Left renal pelvis (tissue), 4 donors: ENCODE measurements at regions not wholly inside any gene's neighbourhood (a gene's known extent, or its start where the extent isn't known, plus 50 kb on each side); places are given as distances from the start of the nearest gene placed in this dataset.
"Not testable (repeated sequence)": the region's sequence is repeated elsewhere in the genome, so short reads cannot be mapped to it uniquely, and the experiment has no call there.

Experiments used
- DNase-seq, 4 donors: peaks; one replicate each; pipeline ENCODE4 v3.0.0-alpha.2; 2013; ENCODE audit warnings: low read depth in 4 of 4, low spot score in 3 of 4

DNA sequence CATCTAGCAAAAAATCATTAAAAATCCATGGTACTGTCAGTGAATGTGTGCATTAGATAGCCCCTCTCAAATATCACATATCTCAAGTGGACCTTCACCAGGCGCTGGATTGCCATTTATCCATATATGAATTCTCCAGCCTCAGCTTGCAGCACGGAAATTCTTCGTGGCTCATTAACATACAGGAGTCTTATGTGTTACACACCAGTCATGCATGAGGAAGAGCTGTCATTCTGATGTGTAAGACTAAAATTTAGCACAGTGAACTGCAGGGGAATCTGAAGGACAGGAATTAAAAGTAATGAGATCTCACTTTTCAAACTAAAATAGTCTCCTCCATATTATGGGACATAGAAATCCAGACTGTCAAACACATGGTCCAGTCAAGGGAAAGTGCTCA is 542.4 kb upstream of the DPP6 start:
- DNase-seq = no peak

DNA sequence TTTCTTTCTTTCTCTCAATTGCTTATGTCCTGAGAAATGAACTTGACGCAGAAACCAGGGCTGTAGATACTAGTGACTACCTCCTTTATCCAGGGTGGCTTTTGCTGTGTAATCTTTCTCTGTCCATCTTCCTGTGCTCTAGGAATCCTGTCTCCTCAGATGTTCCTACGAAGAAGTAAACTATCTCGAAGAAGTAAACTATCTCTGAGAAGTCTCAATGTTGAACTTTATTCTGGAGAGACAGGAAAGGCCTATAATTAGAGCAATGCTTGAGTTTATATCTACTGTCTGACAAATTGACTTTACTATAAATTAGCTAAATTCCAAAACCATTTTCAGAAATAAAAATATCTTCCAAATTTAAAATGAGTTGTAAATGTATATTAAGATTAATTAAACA is 541.5 kb upstream of the DPP6 start:
- no peak for DNase-seq

DNA sequence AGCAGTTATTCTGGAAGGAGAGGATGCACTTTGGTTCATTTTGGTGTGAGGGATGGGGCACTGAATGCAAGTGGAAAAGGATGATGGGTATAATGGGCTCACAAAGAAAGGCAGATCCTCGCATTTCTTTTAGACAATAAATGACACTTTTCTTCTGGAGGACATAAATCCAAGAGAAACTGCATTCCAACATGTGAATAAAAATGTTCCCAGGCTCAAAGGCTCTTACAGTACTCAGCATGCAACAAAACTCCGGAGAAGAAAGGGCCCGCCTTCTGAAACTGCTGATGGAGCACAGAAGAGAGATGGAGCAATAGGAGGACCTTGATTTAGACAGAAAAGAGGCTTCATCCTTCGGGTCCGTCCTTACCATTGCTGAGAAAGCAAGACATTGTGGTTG is 538.2 kb upstream of the DPP6 start:
- no peak for DNase-seq

DNA sequence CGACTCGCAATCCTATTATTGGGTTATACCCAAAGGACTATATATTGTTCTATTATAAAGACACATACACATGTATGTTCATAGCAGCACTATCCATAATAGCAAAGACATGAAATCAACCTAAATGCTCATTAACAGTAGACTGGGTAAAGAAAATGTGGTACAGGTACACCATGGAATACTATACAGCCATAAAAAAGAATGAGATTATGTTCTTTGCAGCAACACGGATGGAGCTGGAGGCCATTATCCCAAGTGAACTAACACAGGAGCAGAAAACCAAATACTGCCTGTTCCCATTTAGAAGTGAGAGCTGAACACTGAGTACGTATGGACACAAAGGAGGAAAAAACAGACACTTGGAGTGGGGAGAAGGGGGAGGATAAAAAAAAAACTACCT is 536.8 kb upstream of the DPP6 start:
- no peak for DNase-seq

DNA sequence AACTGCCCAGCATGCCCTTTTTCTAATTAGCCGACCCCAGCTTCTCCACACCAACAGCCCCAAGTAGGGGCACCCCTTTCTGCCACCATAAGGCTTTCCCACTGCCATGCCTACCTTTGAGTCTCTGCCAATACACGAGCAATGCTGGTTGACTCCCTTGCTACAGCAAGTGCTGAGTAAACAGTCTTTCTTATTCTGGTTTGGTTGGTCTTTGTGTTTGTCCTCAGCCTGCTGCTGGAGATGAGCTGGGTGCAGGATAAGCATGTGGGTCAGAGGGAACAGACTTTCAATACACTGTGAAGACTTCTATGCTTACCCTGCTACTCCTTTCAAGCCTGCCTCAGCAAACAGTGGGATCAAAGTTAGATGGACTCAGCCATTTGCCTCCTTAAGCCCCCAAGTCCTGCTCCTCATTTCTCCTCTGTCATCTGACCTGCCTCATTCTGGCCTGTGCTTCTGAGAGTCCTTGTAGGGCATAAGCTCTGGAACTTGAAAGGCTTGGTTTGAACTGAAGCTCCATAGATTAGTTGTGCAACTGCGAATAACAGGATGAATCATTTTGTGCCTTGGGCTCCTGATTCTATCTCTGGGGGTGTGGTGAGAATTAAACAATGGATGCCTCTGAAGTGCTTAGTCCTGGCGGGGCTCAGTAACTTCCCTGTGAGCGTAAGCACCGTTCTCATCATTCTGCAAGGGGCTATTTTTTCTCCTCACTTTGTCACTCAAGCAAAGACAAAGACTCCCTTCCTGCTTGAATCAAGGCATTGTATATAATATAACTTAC is 533.8 kb upstream of the DPP6 start:
- DNase-seq = no peak

DNA sequence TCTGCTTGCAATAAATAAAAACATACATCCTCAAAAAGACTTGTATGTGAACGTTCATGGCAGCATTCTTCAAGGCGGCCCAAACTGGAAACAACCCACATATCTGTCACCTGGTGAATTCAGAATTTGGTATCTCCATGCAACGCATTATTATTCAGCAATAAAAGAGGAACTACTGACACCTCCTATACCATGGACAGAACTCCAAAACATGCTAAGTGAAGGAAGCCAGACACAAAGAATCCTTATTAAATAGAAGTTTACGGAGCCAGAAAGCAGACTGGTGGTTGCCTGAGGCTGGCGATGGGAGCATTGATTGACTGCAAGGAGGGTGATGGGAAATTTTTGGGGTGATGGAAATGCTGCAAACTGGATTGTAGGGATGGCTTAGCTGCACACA is 530.8 kb upstream of the DPP6 start:
- no peak for DNase-seq

DNA sequence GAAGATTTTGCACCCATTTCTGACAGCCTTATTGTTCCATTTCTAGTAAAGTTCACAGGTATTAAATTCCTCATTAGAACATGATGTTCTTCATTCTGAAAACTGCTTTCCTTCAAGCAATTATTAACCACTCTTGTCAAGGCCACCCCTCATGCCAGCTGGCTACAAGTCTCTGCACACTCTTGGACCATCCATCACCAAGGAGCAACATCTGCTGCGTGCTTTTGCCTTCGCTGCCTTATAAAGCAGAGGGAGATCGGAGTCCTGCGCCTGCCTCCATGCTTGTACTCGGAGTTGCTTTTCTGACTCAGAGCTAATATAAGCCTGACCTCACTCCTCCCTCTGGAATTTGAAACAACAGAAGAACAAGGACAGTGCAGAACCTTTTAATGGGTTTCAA is 529.9 kb upstream of the DPP6 start:
- DNase-seq = no peak

DNA sequence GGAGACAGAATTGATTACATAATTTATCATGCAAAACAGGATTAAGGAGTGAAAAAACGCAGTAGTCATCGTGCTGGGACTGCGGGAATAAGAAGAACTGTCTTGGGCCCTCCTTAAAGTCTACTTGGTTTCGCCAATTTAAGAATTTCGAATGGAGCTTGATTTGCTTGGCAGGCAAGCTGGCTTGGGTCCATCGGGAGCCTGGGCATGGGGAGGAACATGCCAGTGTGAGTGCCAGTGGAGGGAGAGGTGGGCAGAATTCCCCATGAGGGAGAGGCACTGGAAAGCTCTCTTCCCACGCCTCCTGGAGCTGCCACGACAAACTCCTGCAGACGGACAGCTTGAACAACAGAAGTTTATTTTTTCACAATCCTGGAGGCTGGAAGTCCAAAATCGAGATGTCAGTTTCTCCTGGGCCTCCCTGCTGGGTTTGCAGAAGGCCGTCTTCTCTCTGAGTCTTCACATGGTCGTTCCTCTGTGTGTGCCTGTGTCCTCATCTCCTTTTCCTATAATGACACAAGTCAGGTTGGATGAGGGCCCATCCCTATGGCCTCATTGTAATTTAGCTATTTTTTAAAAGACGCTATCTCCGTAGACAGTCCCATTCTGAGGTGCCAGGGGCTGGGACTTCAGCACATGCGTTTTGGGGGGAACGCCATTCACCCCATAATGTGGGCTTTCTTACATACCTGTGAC is 528.7 kb upstream of the DPP6 start:
- no peak for DNase-seq

DNA sequence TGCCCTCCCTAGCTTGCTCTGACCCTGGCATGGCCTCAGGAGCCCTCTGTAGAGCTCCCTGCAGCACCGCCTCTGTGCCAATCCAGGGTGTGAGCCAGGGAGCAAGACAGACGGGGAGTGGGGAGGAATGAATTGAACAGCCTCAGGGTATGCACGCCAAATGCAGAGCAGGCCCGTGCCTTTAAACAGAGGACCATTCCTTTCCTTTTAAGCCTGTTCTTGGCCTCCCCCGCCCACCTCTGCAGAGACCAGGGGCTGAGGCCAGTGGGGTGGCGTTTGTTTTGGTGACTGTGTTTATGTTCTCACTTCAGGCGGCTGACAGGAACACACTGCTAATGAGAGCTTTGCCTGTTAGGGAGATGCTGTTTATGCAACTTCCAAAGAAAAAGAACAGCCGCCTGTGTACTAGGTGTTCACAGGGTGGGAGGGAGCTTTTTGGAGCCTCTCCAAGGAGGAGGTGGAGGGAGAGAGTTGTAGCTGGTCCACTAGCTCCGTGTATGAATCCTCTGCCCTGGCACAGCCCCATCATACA is 528.1 kb upstream of the DPP6 start:
- no peak for DNase-seq

DNA sequence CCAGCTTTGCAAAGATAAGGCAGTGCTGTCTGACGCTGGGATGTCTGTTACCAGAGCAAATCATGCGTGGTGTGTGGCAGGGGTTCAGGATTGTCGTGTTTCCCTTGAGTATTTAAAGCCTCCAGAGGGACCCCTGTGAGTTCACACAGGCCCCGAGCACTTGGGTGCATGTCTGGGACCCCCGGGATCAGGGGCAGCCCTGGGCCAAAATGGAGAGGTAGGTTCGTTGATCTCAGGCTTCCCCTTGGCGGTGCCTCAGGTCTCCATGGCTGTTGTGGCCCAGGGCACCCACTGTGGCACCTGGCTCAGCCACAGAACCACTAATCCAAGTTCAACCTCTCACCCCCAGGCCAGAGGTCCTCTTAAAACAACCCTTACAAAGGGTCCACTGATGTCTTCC is 523.1 kb upstream of the DPP6 start:
- DNase-seq = no peak

DNA sequence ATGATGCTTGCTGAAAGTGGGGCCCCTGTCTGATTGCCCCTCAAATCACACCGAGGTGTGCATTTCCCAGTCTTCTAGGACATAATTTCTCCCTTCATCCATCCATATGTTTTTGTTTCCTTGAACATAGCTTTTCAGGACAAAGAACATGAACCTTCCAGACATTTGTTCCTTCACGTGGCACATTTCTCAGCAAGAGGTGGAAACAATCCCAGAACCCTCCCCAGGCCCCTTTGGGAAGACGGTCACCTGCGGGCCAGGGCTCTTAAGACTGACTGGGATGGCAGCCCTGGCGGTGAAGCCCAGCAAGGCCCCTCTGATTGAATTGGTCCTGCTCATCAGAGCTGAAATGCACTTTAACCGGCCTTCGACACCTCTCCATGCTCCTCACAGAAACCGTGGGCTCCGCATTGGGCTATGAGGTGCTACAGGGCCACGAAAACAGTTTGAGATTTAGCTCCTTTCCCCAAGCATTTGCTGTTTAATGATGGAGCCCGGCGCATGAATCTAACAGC is 522.5 kb upstream of the DPP6 start:
- DNase-seq = no peak

DNA sequence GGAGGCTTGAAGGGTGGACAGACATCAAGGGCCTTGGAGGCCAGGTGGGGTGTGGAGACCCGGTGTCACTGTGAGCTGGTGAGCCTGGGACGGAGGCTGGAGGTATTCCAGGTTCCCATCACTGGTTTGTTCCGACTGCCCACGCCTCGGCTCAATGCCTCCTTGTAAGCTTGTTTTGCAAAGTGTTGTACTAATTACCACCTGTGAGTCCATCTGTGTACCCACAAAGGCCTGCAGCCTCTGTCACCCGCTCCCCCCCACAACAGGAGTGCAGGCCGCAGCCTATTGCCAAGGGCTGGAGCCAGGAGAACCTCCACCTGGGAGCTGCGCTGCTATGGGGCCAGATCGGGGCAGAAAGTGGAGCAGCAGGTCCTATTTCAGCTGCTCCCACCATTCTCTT is 521.8 kb upstream of the DPP6 start:
- no peak for DNase-seq

DNA sequence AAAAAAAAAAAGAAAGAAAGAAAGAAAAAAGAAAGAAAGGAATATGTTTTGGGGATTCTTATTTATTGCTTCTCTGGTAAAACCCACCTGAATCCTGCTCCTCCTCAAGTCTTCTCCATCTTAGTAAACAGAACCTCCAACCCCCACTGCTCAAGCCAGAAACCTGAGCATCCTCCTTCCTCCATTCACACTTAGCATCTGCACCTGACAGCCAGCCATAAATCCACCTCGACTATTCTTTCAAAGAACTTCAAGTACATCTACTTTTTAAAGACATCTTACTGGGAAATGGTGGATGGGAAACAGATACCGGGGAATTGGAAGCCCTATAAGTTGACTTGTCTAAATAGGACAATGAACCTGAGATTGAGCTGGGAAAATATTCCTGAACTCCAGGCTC is 519.9 kb upstream of the DPP6 start:
- no peak for DNase-seq

DNA sequence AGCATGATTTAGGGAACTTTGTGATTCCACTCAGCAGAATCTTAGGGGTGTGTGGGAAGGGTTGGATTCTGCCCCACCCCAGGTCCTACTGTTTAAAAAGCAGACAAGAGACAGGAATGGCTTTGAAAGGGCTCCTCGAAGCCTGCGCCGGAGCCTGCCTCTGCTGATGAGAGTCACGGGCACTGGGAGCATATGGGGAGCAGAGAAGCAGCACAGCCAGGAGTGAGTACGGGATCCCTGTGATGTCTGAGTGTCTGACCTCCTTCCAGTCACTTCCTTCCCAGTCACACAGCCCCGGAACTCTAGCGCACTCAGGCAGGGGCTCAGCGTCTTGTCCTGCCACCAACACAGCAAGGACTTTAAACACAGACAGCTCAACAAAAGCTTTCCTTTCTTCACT is 514.9 kb upstream of the DPP6 start:
- DNase-seq = no peak

DNA sequence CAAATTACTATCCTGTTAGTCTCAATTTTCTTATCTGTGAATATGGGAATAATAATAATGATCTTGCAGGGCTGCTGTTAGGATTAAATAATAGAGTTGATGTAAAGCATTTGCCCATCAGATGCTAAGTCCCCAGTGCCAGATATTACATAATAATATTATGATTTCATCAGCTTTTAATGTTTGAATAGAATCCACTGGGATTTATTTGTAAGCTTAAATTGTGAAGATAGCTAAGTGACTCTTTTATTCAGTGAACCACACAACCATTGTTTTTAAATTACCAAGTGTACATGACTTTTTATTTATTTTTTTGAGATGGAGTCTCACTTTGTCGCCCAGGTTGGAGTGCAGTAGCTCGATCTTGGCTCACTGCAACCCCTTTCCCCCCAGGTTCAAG is 510.3 kb upstream of the DPP6 start:
- no peak for DNase-seq

DNA sequence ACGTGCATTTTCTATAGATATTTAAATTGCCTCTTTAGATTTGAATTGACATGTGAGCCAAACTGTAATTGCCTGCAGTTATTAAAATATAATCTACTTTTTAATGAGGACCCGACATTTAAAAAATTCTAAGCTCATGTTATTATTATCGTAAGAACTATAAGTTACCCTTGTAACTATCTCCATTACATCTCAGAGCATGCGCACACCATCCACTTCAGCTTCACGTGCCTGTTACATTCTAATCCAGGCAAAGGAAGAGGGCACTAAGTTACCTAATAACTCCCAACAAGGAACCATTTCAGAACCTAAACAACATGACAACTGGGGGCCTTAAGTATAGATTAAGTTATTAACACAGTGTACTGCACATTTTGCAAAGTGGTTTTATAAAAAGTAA is 509.0 kb upstream of the DPP6 start:
- no peak for DNase-seq

DNA sequence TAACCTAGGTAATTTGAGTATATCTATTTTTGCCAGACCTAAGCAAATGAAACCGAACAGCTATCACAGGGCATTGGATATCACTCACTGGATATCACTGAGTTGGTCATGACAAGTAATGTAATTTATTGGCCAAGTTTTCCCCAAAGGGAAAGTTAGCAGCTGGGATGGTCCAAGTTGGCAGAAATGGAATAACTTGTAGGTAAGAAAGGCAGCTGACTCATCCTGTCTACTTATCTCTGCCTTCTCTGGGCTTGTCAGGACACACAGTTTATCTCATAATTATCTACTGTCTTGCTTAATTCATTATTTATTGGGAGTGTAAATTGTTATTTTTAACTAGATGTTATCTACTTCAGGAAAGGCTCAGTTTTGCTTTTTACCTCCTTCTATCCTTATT is 502.0 kb upstream of the DPP6 start:
- no peak for DNase-seq

DNA sequence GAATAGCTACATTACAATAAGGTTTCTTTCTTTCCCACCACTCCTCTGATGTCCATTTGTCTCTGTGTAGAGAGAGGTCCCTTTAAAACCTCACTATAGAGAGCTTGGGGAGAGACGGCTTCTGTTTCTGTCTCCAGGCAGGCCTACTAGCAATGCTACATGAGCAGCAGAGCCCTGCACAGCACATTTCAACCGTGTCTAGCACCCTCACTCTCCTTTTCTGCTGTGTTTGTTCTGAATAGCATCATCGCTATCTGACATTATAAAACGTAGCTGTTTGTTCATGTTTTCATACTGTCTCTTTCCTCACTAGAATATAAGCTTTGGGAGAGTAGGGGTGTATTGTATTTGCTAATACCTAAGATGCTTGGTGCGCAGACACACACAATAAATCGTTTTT is 487.8 kb upstream of the DPP6 start:
- DNase-seq = no peak

DNA sequence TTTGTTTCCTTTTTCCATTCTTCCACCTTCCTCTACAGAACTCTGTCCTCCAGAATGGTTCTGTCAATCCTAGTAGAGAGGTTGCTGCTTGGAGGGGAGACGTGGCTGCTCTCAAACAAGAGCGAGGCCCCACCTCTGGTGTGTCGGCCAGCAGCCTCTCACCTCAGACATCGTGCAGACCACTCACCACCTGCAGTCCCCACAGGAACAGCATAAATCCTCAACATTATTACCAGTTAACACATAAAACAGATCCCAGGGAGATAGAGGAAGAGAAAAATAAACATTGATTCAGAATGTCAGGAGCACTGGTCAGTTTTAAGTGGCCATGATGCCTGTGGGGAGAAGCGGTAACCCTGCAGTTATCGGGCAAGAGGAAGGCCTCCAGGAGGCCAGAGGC is 485.9 kb upstream of the DPP6 start:
- no peak for DNase-seq

DNA sequence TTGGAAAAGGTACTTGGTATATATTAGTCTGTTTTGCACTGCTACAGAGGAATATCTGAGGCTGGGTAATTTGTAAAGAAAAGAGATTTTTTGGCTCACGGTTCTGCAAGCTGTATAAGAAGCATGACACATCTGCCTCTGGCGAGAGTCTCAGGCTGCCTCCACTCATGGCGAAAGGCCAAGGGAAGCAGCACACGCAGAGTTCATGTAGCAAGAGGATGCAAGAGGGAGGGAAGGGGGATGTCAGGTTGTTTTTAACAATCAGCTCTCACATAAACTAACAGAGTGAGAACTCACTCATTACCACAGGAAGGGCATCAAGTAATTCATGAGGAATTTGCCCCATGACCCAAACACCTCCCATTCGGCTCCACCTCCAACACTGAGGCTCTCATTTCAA is 484.8 kb upstream of the DPP6 start:
- DNase-seq = peak; percentile 18 to 59 (median 36)

DNA sequence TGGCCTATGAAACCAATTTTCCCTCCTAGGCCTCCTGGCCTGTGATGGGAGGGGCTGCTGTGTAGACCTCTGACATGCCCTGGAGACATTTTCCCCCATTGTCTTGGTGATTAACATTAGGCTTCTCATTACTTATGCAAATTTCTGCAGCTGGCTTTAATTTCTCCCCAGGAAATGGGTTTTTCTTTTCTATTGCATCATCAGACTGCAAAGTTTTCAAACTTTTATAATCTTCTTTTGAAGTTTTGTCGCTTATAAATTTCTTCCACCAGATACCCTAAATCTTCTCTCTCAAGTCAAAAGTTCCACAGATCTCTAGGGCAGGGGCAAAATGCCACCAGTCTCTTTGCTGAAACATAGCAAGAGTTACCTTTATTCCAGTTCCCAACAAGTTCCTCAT is 482.7 kb upstream of the DPP6 start:
- DNase-seq = not testable (repeated sequence)

DNA sequence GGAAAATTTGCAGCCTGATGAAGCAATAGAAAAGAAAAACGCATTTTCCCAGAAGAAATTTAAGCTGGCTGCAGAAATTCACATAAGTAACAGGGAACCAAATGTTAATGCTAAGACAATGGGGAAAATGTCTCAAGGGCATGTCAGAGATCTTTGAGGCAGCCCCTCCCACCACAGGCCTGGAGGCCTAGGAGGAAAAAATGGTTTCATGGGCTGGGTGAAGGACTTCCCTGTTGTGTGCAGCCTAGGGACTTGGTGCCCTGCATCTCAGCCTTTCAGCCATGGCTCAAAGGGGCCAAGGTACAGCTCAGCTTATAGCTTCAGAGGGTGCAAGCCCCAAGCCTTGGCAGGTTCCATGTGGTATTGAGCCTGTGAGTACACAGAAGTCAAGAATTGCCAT is 476.1 kb upstream of the DPP6 start:
- DNase-seq = no peak
